ENCODE measurements at regions not wholly inside any gene's neighbourhood (a gene's known extent, or its start where the extent isn't known, plus 50 kb on each side); places are given as distances from the start of the nearest gene placed in this dataset.
"Not testable (repeated sequence)": the region's sequence is repeated elsewhere in the genome, so short reads cannot be mapped to it uniquely, and the experiment has no call there.

DNA sequence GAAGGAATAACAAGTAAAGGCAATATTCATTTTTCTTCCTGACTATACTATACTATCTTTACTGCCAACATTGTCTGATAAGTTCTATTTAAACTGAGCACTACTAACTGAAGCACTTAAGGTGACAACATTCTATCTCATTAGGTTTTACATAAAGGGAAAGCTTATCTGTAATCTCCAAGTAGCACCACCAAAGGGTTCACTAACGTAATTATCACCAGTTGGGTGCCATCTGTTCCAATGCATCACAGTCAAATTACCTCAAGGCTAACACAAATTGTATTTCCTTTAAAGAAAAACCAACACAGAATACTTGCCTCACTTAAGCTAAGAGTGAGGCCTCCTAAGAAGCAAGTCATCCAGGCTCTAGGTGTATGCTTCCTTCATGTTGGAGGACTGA lies 453.8 kb downstream of the RAP2B start:
- ATAC-seq: no peak
- DNase-seq: no peak

GRCh38 chr3:153617463-153617862 lies 455.4 kb downstream of the RAP2B start:
- no peak for DNase-seq

GRCh38 chr3:153618176-153618575 lies 456.1 kb downstream of the RAP2B start:
- DNase-seq (no peak), ATAC-seq (no peak)

More at GRCh38 chr3:153617463-153617862, 455.4 kb downstream of the RAP2B start:
- no peak for ATAC-seq

GRCh38 chr3:153619268-153619667 lies 457.2 kb downstream of the RAP2B start:
- ATAC-seq: no peak
- DNase-seq: no peak

DNA sequence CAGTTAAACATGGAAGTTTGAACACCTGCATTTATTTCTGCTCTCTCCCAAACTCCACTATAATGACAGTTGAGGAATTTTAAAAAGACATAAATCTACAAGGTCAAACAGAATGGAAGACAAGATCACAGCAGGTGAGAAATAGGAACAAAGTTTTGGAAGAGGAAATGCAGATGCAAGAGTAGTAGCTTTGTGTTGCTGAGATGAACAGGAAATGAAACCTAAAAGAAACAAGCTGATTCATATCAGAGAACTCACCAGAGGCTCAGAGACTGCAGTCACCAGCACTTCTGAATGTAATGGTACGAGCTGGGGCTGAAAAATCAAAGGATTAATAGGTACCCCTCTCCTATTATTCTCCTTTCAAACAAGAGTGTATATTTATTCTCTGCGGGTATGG lies 459.9 kb downstream of the RAP2B start:
- ATAC-seq (peak; percentile 62), DNase-seq (no peak)

- DNase-seq (no peak), ATAC-seq (peak; percentile 3)
Observed at GRCh38 chr3:153623834-153624233, 461.8 kb downstream of the RAP2B start.

- ATAC-seq (peak; percentile 48), DNase-seq (peak; percentile 25)
Observed at GRCh38 chr3:153624310-153625030, 462.4 kb downstream of the RAP2B start.

GRCh38 chr3:153625506-153625905 lies 463.5 kb downstream of the RAP2B start:
- no peak for ATAC-seq
- DNase-seq: no peak

DNA sequence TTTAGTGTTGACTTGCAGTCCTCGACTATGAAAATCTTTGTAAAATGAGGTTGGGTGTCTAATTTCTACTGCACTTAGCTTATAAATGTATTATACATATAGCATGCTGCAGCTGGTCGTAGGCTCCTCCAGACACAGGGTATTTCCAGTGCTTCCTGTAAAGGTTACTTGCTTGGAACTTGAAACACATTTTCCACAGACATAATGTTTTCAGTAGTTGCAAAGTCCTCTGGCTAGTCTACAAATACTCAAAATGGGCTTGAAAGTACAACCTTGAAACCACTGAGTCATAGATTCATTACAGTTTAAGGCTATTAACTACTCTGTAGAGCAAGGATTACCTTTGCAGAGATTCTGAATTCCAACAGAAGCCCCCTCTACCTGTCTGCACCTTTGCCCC lies 464.1 kb downstream of the RAP2B start:
- ATAC-seq: peak; percentile 79
- DNase-seq: peak; percentile 17

- ATAC-seq: no peak
- no peak for DNase-seq
Observed at GRCh38 chr3:153628591-153628990, 466.6 kb downstream of the RAP2B start.

DNA sequence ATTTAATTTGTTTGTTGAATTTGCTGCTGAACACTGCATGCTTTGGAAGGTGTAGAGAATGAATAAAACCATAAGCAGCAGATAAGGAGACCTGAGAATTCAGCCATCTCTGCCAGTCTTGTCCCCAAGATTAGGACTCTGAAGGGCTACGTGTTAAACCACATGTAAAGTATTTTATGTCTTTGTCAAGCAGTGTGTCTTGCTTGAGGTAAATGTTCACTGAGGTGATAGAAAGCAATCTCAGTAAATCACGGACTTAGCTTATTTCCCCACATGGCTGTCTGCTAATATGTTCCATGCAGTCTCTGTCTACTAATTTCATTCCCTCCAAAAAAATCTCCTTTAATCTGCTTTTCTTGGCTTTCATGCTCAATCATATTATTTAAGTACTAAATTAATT lies 467.1 kb downstream of the RAP2B start:
- DNase-seq: no peak

GRCh38 chr3:153631102-153631501 lies 469.1 kb downstream of the RAP2B start:
- ATAC-seq: no peak
- DNase-seq: no peak

More for the DNA sequence above, 467.1 kb downstream of the RAP2B start:
- no peak for ATAC-seq

DNA sequence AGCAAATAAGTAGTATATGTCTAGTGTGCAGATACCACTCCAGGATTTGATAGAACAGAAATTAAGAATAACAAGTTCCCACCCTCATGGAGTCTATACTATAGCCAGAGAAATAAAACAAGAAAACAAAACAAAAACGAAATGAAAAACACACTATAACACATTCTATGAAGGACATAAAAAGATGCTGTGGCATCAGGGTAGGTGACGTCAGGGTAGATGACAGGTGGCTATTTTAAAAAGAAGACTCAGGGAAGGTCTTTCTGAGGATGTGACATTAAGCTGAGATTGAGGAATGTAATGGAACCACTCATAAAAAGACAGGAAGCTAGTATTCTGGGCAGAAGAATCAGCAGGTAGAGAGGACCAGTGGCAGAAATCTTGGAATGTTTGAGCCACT lies 469.6 kb downstream of the RAP2B start:
- DNase-seq (no peak), ATAC-seq (no peak)

DNA sequence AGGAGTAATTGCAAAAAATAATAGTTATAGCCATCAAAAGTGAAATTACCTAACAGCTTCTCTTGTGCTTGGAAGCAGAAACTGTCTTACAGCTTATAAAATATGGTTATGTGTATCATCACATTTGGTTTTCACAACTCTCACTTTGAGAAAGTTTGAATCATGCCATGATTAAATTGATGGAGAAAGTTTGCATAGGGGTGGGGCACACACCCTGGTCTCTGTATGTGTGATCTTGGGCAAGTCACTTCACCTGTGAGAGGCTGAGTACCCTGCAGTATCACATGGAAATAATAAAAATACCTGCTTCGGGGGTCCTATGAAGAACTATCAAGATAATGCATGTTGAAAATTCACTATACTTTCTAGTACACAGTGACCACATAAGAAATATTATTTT lies 471.4 kb downstream of the RAP2B start:
- DNase-seq (no peak), ATAC-seq (peak; percentile 57)

DNA sequence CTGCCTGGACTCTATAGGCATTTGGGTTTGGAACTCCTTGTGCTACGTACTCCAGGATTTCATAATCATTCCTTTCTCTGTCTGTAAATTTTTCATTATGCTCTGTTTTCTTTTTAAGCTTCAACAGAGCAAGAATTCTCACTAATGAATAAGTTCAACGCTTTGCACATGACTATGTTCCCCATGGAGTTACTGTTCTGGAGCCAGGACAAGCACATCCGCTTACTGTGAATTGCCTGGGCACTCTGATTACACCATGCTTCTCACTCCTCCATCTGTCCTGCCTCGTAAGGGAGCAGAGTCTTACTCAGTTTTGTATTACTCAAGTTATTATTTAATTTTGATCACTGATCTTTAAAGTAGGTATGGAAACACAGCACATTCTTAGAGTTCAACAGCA lies 472.7 kb downstream of the RAP2B start:
- ATAC-seq (no peak), DNase-seq (no peak)

DNA sequence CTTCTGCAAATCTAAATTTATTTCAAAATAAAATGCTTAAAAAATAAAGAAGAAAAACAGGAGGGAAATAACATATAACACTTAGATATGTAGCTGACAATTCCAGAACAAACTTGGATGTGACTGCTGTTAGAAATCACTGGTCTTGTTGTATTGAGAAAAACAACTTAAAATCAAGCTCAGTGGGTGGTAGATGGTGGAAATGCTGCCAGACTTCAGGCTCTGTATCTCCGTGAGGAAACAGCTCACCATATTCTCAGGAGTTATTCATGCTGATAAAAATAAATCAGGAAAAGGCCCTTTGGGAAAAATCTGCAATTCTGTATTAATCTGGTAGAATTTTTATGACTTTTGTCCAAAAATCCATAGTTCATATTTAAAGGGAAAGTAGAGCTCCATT lies 477.6 kb downstream of the RAP2B start:
- DNase-seq: no peak
- ATAC-seq: no peak

DNA sequence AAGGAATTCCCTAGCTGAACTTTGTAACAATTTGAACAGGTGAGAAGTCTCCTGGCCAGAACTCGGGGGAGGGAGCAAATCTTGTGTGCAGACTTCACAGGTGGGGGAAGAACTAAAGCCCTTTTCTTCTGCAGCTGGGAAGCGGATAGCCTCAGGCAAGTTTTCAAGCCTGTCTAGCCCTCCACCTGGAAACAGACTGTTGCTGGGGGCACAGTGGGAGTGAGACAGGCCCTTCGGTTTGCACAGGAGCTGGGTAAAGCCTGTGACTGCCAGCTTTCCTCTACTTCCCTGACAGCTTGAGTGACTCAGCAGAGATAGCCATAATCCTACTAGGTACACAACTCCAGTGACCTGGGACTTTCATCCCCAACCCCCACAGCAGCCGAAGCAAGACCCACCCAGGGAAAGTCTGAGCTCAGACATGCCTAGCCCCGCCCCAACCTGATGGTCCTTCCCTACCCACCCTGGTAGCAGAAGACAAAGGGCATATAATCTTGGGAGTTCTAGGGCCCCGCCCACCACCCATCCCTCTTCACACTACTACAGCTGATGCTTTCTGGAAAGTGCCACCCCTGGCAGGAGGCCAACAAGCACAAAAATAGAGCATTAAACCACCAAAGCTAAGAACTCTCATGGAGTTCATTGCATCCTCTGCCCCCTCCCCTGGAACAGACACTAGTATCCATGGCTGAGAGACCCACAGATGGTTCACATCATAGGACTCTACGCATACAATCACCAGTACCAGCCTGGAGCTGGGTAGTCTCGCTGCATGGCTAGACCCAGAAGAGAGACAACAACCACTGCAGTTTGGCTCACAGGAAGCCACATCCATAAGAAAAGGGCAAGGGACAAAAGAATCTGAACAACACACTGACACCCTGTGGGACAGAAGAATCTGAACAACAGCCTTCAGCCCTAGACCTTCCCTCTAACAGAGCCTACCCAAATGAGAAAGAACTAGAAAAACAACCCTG lies 479.0 kb downstream of the RAP2B start:
- no peak for ATAC-seq
- no peak for DNase-seq

DNA sequence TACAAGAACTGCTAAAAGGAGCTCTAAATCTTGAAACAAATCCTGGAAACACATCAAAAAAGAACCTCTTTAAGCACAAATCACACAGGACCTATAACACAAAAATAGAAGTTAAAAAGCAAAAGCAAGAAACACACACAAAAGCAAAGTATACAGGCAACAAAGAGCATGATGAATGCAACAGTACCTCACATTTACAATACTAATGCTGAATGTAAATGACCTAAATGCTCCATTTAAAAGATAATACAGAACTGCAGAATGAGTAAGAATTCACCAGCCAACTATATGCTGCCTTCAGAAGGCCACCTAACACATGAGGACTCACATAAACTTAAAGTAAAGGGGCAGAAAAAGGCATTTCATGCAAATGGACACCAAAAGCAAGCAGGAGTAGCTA lies 478.6 kb upstream of the ARHGEF26 start:
- not testable (repeated sequence) for ATAC-seq, DNase-seq

DNA sequence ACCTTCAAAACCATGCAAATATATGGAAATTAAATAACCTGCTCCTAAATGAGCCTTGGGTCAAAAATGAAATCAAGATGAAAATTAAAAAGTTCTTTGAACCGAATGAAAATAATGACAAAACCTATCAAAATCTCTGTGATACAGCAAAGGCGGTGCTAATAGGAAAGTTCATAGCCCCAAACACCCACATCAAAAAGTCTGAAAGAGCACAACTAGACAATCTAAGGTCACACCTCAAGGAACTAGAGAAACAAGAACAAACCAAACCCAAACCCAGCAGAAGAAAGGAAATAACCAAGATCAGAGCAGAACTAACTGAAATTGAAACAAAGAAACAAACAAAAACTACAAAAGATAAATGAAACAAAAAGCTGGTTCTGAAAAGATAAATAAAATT lies 477.7 kb upstream of the ARHGEF26 start:
- ATAC-seq, DNase-seq: not testable (repeated sequence)

- DNase-seq: no peak
- ATAC-seq: no peak
Observed at GRCh38 chr3:153649286-153649839, 471.8 kb upstream of the ARHGEF26 start.

DNA sequence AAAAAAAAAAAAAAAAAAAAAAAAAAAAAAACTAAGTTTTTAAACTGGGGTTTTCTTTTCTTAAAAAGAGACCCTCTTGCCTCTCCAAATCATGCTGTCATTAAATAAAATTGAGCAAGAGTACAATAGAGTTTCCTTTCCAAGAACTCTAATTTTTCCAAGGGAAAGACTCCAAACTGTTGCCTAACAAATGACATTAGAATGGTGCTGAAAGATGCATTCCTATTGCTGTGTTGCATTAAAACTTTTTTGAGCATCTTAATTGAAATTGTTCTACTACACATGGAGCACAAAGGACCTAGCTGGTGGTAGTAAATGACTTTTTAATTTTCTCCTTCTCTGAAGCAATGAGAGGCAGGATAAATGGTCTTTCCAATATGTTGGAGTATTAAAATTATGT lies 469.1 kb upstream of the ARHGEF26 start:
- no peak for ATAC-seq
- no peak for DNase-seq

GRCh38 chr3:153657046-153657445 lies 464.1 kb upstream of the ARHGEF26 start:
- no peak for ATAC-seq
- no peak for DNase-seq

DNA sequence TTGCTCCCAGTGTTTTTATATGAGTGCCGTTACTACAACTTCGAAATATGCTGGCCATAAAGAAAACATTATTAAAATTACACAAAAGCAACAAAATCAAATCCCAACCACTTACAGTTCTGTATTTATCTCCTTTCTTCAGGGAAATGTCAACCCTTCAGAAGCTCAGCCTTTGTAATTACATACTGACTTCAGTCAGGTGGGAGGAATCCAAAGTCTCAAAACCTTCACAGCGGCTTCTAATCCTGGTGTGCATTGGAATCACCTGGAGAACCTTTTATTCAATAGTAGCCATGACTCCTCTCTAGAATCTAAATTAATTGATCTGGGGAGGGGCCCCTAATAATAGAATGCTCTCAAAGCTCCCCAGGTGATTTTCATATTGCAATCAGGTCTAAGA lies 463.7 kb upstream of the ARHGEF26 start:
- no peak for ATAC-seq
- no peak for DNase-seq

Measured in stimulated activated naive CD8-positive, alpha-beta T cell treated with anti-CD3 and anti-CD28 coated beads, Interleukin-15, Interleukin-2, amounts not matched to agents 100 U/mL and 50 U/mL, for 24 hours (primary cell).